Suprapubic skin (tissue), 4 donors: ENCODE measurements at regions not wholly inside any gene's neighbourhood (a gene's known extent, or its start where the extent isn't known, plus 50 kb on each side); places are given as distances from the start of the nearest gene placed in this dataset.

Experiments
- CTCF ChIP-seq, 2 donors: fragments of 200-600 bp in 1 of 2; fragments of 450-650 bp in 1 of 2; sonication (generic) in 1 of 2; IDR thresholded peaks; one replicate each; pipeline ENCODE4 v1.5.1; 2016 to 2019; ENCODE audit warnings: antibody characterized with exemption in 2 of 2, mild to moderate bottlenecking in 1 of 2, moderate library complexity in 1 of 2
- EP300 ChIP-seq: sonication (generic); formaldehyde crosslinking; IDR thresholded peaks from one replicate; pipeline ENCODE4 v1.6.1; 2017; ENCODE audit warnings: antibody characterized with exemption
- POLR2A ChIP-seq, 2 donors: fragments of 450-650 bp; IDR thresholded peaks; one replicate each; pipeline ENCODE4 v1.6.1; 2017; ENCODE audit warnings: antibody characterized with exemption in 2 of 2, mild to moderate bottlenecking in 2 of 2, moderate library complexity in 2 of 2
- POLR2AphosphoS5 ChIP-seq, 3 donors: sonication (generic); formaldehyde crosslinking; IDR thresholded peaks; one replicate each; pipeline ENCODE4 v1.6.1; 2017; ENCODE audit warnings: antibody characterized with exemption in 3 of 3

- TF ChIP-seq CTCF (IDR thresholded peaks at IDR 0.05) (no peak), POLR2A (IDR thresholded peaks at IDR 0.05) (no peak), POLR2AphosphoS5 (IDR thresholded peaks at IDR 0.05) (no peak), EP300 (no peak)
Observed at GRCh38 chr16:35561346-35561745, 2101.9 kb downstream of the TP53TG3F start.
